ENCODE measurements at regions not wholly inside any gene's neighbourhood (a gene's known extent, or its start where the extent isn't known, plus 50 kb on each side); places are given as distances from the start of the nearest gene placed in this dataset.
"Not testable (repeated sequence)": the region's sequence is repeated elsewhere in the genome, so short reads cannot be mapped to it uniquely, and the experiment has no call there.

DNA sequence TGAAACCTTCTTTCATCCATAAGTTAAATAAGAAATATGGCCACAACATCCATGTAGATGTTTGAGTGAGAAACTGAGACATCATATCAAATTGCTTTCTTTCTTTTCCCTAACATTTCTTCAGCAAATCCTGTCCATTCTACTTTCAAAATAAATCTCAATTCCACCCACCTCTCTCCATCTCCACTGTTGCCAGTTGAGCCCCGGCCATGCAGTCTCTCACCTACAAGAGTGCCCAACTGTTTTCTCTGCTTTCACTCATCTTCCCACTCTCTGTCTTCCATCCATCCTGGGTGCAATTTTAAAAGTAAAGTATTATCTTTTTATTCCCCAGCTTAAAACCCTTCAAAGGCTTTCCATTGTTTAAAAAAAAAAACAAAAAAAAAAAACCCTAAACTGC lies 260.4 kb downstream of the DEPDC1B start:
- POLR2A ChIA-PET: no interaction called here

DNA sequence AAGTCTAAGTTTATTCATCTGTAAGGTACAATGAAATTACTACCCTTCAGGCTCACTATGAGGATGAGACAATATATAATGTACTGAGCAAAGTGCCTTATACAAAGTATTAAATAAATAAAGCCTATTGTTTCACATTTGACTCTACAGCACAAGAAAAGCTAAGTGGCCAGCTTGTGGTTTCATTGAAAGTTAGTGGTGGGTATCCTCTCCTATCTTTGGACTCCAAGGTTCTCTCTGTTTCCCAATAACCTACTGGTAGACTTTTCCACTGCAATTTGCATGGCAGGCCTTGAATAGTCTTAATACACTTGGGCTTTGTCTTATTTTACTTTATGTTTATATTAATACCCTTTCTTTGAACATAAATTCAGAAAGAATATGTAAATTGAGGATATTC lies 262.7 kb downstream of the DEPDC1B start:
- H3K27ac Mint-ChIP-seq: no peak overlapping the region
- H3K27me3 Mint-ChIP-seq: no peaks in the 10 kb centered on the region
- H3K36me3 Mint-ChIP-seq (ENCODE audit: low read depth): no peaks in the 10 kb centered on the region
- H3K4me1 Mint-ChIP-seq: no peaks in the 10 kb centered on the region
- no peak for DNase-seq
- CTCF ChIA-PET: interaction anchor here (1.2 kb wide), 1 partner anchor 19 kb away, joined by 3 read pairs; no protein-coding TSS in a partner anchor
- no peak overlapping the region for H3K4me3 Mint-ChIP-seq
- POLR2A ChIA-PET: no interaction called here
- no peaks in the 10 kb centered on the region for H3K9me3 Mint-ChIP-seq

More for the DNA sequence above, 260.4 kb downstream of the DEPDC1B start:
- H3K4me3 Mint-ChIP-seq: no peak overlapping the region
- CTCF ChIA-PET: no interaction called here
- H3K9me3 Mint-ChIP-seq: no peaks in the 10 kb centered on the region
- no peaks in the 10 kb centered on the region for H3K36me3 Mint-ChIP-seq (ENCODE audit: low read depth)
- no peaks in the 10 kb centered on the region for H3K27me3 Mint-ChIP-seq
- H3K4me1 Mint-ChIP-seq: no peaks in the 10 kb centered on the region
- H3K27ac Mint-ChIP-seq: no peak overlapping the region
- no peak for DNase-seq

DNA sequence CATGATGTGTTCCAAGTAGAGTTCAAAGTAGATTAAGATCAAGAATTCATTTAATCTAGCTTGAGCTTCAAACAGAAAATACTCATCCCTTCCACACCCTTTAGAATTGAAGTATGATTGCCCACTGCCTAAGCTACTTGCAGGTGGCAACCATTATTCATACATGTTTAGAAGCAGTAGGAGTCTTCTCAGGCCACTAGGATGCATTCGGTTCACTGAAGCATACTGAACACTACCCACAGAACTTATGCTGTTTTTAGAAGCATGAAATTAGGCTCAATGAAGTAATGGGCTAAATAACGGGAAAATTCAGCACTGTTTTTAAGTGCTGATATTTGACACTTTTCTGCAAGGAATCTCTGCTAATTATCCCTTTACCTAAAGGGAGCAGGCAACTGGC lies 263.4 kb downstream of the DEPDC1B start:
- H3K36me3 Mint-ChIP-seq (ENCODE audit: low read depth): no peaks in the 10 kb centered on the region
- no peaks in the 10 kb centered on the region for H3K4me1 Mint-ChIP-seq

DNA sequence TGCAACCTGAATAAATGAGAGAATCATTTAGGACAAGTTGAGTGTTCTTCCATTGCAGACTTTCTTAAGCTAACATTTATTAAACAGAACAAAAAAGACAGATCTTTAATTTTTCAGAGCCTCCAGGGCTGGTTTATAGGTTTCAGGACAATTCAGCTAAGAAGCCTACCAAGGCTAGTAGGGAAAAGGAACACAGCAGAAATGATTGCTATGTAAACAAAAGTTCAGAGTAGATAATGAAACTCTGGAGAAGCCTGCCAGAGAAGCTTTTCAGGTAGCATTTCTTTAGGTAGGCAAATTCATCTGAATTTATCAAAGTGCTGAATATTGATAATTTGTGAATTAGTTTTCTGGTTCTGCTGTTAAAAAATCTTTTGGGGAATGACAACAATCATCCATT lies 264.2 kb downstream of the DEPDC1B start:
- no peaks in the 10 kb centered on the region for H3K27me3 Mint-ChIP-seq
- no peaks in the 10 kb centered on the region for H3K4me1 Mint-ChIP-seq
- ChIA-PET POLR2A (no interaction called here), CTCF (no interaction called here)
- no peaks in the 10 kb centered on the region for H3K36me3 Mint-ChIP-seq (ENCODE audit: low read depth)
- no peaks in the 10 kb centered on the region for H3K9me3 Mint-ChIP-seq
- H3K4me3 Mint-ChIP-seq: no peak overlapping the region
- DNase-seq: no peak
- no peak overlapping the region for H3K27ac Mint-ChIP-seq

More for the DNA sequence above, 263.4 kb downstream of the DEPDC1B start:
- Mint-ChIP-seq H3K27me3 (no peaks in the 10 kb centered on the region), H3K9me3 (no peaks in the 10 kb centered on the region), H3K4me3 (no peak overlapping the region), H3K27ac (no peak overlapping the region)
- ChIA-PET POLR2A (no interaction called here), CTCF (no interaction called here)
- DNase-seq: no peak

DNA sequence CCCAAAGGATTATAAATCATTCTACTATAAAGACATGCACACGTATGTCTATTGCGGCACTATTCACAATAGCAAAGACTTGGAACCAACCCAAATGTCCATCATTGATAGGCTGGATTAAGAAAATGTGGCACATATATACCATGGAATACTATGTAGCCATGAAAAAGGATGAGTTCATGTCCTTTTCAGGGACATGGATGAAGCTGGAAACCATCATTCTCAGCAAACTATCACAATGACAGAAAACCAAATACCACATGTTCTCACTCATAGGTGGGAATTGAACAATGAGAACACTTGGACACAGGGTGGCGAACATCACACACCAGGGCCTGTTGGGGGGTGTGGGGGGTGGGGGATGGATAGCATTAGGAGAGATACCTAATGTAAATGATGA lies 273.8 kb downstream of the DEPDC1B start:
- H3K27ac Mint-ChIP-seq; H3K4me1 Mint-ChIP-seq; DNase-seq; H3K9me3 Mint-ChIP-seq; H3K36me3 Mint-ChIP-seq (ENCODE audit: low read depth); H3K4me3 Mint-ChIP-seq; POLR2A ChIA-PET; CTCF ChIA-PET; H3K27me3 Mint-ChIP-seq: not testable (repeated sequence)

DNA sequence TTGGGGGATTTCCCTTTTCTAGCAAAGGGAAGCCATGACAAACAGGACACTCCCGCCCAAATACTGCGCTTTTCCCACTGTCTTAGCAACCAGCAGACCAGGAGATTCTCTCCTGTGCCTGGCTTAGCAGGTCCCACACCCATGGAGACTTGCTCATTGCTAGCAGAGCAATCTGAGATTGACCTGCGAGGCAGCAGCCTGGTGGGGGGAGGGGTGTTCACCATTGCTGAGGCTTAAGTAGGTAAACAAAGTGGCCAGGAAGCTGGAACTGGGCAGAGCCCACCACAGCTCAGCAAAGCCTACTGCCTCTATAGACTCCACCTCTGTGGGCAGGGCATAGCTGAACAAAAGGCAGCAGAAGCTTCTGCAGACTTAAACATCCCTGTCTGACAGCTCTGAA lies 279.2 kb downstream of the DEPDC1B start:
- H3K9me3 Mint-ChIP-seq; H3K4me3 Mint-ChIP-seq; H3K4me1 Mint-ChIP-seq; CTCF ChIA-PET; DNase-seq; POLR2A ChIA-PET; H3K27ac Mint-ChIP-seq; H3K27me3 Mint-ChIP-seq; H3K36me3 Mint-ChIP-seq (ENCODE audit: low read depth): not testable (repeated sequence)

DNA sequence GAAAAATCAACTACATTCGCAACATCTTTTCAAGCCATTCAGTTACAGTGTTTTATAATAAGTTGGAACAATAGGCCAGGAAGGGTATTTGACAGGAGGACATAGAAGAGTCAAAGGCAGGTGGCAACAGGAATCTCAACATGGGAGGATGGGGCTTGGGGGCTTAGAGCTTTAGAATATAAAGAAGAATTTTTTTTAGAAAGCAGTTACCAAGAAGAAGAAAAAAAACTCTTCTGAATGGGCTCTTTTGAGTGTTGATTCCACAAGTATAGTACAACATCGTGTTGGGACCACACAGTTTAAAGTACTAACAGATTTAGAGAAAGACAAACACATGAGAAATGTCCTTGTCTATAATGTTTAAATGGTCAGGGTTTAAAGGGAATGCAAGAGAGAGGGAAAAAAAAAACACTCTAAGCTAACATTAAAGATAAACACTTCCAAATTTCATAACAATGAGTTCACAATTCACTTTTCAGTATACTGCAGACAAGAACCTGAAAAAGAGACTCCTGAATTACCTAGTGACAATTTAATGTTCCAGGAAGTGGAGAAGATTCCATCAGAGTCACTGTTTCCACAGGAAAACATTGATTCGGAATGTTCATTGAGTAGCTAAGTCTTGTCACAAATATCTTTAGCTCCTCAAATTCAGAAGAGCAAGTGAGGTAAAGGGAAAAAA lies 282.3 kb downstream of the DEPDC1B start:
- ChIA-PET POLR2A (no interaction called here), CTCF (interaction anchor here (1.4 kb wide), 1 partner anchor 20 kb away, joined by 3 read pairs; no protein-coding TSS in a partner anchor)
- Mint-ChIP-seq H3K4me1 (no peaks in the 10 kb centered on the region), H3K27ac (no peak overlapping the region), H3K27me3 (peaks cover 1% of the 10 kb centered on the region), H3K4me3 (no peak overlapping the region), H3K36me3 (ENCODE audit: low read depth) (no peaks in the 10 kb centered on the region), H3K9me3 (peaks cover 2% of the 10 kb centered on the region)
- DNase-seq: no peak

DNA sequence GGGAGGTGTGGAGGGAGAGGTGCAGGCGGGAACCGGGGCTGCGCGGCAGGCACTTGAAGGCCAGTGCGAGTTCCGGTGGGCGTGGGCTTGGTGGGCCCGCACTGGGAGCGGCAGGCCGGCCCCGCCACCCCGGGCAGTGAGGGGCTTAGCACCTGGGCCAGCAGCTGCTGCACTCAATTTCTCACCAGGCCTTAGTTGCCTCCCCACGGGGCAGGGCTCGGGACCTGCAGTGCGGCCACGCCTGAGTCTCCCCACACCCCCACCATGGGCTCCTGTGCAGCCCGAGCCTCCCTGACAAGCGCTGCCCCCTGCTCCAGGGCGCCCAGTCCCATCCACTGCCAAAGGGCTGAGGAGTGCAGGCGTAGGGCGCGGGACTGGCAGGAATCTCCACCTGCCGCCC lies 284.5 kb downstream of the DEPDC1B start:
- ChIA-PET POLR2A (no interaction called here), CTCF (no interaction called here)
- Mint-ChIP-seq H3K27ac (no peak overlapping the region), H3K4me1 (no peaks in the 10 kb centered on the region), H3K9me3 (no peaks in the 10 kb centered on the region), H3K27me3 (peaks cover 1% of the 10 kb centered on the region), H3K36me3 (ENCODE audit: low read depth) (no peaks in the 10 kb centered on the region), H3K4me3 (no peak overlapping the region)
- DNase-seq: no peak

DNA sequence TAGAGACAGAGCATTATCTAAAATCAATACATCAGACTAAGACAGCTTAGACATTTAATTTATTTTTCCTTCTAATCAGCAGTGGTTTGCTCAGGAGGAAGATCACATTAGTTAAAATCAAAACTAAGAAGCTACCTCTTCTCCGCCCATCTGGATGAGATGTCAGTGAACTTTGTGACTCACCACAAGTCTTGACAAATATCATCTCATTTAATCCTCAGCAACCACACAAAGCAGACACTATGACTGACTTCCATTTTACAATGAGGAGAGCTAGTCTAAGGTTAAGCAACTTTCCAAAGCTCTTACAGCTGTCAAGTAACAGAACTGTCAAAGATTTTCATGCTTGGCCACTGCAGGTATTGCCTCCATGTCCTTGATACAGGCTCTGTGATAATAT lies 289.5 kb downstream of the DEPDC1B start:
- ChIA-PET CTCF (interaction anchor here (0.6 to 1.1 kb wide), 2 partner anchors 29 to 389 kb away, joined by 3 read pairs; no protein-coding TSS in a partner anchor), POLR2A (no interaction called here)
- Mint-ChIP-seq H3K27me3 (peaks cover 1% of the 10 kb centered on the region), H3K4me3 (no peak overlapping the region), H3K9me3 (no peaks in the 10 kb centered on the region), H3K36me3 (ENCODE audit: low read depth) (no peaks in the 10 kb centered on the region), H3K27ac (no peak overlapping the region), H3K4me1 (no peaks in the 10 kb centered on the region)
- DNase-seq: no peak

DNA sequence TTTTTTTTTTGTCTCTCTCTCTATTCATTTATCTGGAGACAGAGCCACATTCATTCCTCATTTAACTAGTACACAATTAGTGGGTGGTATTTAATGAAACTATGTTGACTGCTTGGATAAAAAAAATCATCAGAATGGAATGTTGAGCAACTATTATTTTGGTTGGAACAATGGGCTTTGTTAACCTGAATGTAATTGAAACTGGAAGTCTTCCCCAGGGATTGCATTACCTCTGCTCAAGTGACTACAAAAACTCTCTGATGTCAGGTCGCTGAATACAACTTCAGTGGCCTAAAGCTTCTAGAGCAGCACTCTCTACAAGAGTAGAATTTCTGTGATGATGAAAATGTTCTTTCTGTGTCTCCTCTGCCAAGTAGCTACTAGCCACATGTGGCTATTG lies 295.8 kb downstream of the DEPDC1B start:
- H3K27me3 Mint-ChIP-seq: no peaks in the 10 kb centered on the region
- ChIA-PET CTCF (no interaction called here), POLR2A (no interaction called here)
- no peaks in the 10 kb centered on the region for H3K4me1 Mint-ChIP-seq
- no peak for DNase-seq
- no peaks in the 10 kb centered on the region for H3K9me3 Mint-ChIP-seq
- H3K36me3 Mint-ChIP-seq (ENCODE audit: low read depth): no peaks in the 10 kb centered on the region
- H3K4me3 Mint-ChIP-seq: no peak overlapping the region
- no peak overlapping the region for H3K27ac Mint-ChIP-seq

DNA sequence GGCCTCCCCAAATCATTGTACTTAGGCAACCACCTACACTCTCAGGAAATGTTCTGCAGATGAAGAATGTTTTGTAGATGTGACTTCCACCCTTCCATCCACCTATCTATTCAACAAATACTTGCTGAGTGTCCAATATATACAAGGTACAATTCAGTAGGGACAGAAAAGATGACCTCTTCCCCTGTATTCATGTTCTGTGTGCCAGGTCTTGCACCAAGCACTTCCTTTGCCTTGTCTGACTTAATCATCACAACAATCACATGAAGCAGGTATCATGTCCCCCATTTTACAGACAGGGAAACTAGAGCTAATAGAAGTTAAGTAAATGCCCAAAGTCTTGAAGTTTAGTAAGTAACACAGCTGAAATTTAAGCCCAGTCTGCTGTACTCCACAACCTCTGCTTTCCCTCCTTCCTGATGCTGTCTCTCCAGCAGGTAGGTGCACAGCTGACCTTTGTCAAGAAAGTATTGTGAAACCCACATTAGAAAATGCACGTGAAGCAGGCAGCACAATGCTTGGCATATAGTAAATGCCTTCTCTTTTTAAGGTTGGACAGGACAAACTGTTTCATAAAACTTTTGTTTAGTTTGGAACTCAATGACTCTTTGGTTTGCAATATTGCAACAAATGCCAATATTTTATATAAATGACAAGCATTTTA lies 296.5 kb downstream of the DEPDC1B start:
- H3K27ac Mint-ChIP-seq: no peak overlapping the region
- no peaks in the 10 kb centered on the region for H3K27me3 Mint-ChIP-seq
- CTCF ChIA-PET: no interaction called here
- no peaks in the 10 kb centered on the region for H3K4me1 Mint-ChIP-seq
- POLR2A ChIA-PET: no interaction called here
- H3K36me3 Mint-ChIP-seq (ENCODE audit: low read depth): no peaks in the 10 kb centered on the region
- DNase-seq: no peak
- no peak overlapping the region for H3K4me3 Mint-ChIP-seq
- H3K9me3 Mint-ChIP-seq: no peaks in the 10 kb centered on the region

DNA sequence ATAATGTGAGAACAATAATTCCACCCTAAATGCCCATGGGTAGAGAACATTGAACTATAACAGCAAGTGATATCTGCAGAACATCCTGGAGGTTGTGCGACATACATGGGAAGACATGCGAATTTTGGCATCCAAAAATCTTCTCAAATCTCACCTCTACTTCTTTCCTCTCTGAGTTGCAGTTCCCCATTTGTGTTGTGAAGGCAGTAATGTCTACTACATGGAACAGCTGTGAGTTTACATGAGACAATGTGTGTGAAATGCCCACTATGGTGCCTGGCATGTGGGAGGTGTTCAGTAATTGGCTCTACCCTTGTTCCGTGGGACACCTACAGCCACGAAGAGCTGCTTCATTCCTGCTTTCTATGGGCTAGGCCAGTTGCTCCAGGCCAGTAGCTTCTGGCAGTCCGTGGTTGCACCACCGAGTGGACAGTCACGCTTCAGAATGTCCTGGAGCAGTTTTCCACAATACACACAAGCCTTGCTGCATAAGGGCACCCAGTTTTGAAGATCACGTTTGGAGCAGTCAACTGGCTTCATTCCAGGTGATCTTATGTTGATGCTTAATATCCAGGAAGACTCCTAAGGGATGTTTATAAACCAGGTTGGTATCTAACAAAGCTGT lies 297.7 kb downstream of the DEPDC1B start:
- Mint-ChIP-seq H3K4me1 (no peaks in the 10 kb centered on the region), H3K36me3 (ENCODE audit: low read depth) (no peaks in the 10 kb centered on the region), H3K27me3 (no peaks in the 10 kb centered on the region), H3K27ac (no peak overlapping the region), H3K4me3 (no peak overlapping the region), H3K9me3 (no peaks in the 10 kb centered on the region)
- ChIA-PET CTCF (no interaction called here), POLR2A (no interaction called here)
- DNase-seq: no peak

DNA sequence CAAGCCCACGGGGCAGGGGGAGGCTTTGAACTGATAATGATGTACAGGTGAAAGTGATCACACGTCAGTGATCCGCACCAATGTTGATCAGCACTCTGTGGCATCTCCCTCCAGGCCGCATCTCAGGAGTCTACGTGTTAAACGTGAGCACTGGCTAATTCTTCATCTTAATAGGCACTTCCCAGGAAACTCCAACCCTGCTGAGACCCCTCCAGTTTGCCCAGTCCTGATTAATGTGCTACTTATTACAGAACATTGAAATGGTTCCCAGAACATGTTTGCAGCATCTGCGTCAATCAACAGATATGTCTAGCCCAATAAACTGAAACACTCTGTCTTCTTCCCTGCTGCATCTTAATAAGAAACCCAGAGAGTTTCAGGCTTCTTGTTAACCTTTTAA lies 298.4 kb downstream of the DEPDC1B start:
- no peak for DNase-seq
- ChIA-PET POLR2A (no interaction called here), CTCF (no interaction called here)
- no peaks in the 10 kb centered on the region for H3K27me3 Mint-ChIP-seq
- no peak overlapping the region for H3K27ac Mint-ChIP-seq
- no peaks in the 10 kb centered on the region for H3K4me1 Mint-ChIP-seq
- H3K4me3 Mint-ChIP-seq: no peak overlapping the region
- H3K9me3 Mint-ChIP-seq: no peaks in the 10 kb centered on the region
- H3K36me3 Mint-ChIP-seq (ENCODE audit: low read depth): no peaks in the 10 kb centered on the region

DNA sequence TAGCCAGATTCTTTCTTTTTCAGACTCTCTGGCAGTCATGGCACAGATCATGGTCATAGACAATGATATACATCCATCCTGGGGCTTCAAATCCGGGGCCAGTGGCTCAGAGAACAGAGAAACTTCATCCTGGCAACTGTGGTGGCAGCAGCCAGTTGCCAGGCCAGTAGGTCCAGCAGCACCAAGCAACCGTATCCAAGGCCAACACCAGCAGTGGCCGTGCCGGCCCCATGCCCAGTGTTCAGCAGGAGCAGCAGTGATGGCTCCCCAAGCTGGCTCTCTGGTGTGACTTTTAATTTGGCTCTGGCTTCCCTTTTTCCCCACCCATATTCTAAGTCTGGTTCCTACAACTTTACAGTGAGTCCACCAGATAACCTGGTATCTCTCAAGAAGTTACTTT lies 300.5 kb downstream of the DEPDC1B start:
- ChIA-PET POLR2A (no interaction called here), CTCF (no interaction called here)
- Mint-ChIP-seq H3K4me3 (no peak overlapping the region), H3K4me1 (no peaks in the 10 kb centered on the region), H3K36me3 (ENCODE audit: low read depth) (no peaks in the 10 kb centered on the region), H3K9me3 (no peaks in the 10 kb centered on the region), H3K27me3 (no peaks in the 10 kb centered on the region), H3K27ac (no peak overlapping the region)
- DNase-seq: no peak

Measured in activated CD4-positive, alpha-beta T cell treated with anti-CD3 and anti-CD28 coated beads, Interleukin-2, amount 10 ng/mL, durations not matched to agents 7 days and 5 days (primary cell).